ENCODE measurements at regions not wholly inside any gene's neighbourhood (a gene's known extent, or its start where the extent isn't known, plus 50 kb on each side); places are given as distances from the start of the nearest gene placed in this dataset.

DNA sequence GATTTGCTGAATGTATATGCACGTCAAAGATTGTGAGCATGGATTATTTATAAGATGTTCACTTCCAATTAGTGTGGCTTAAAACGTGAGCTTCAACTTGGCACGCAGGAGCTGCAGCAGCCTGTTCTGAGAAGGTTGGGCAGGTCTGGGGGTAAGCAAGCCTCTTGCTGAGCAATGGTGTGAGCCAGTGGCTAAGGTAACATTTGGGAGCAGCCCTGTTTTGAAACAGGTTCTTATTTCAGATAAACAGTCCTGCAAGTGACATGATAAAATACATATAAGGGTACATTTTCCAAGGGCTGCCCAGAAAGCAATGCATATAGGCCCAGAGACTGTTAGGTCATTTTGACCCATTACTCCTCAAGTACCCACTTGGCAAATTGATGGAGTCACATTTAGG lies 415.3 kb downstream of the ZNF521 start:
- intact Hi-C loops (cut with micrococcal nuclease) = no loop called here
- H3K27ac Mint-ChIP-seq = no peak overlapping the region
- H3K27me3 Mint-ChIP-seq = no peaks in the 10 kb centered on the region
- no peak for DNase-seq
- H3K4me3 Mint-ChIP-seq = no peak overlapping the region
- ChIA-PET POLR2A (no interaction called here), CTCF (no interaction called here)
- H3K36me3 Mint-ChIP-seq (ENCODE audit: low read depth) = no peaks in the 10 kb centered on the region
- peaks cover 4% of the 10 kb centered on the region for H3K4me1 Mint-ChIP-seq
- no peak for TF ChIP-seq CTCF (IDR thresholded peaks at IDR 0.05)
- no peak for ATAC-seq (ENCODE audit: low read depth)
- H3K9me3 Mint-ChIP-seq = no peaks in the 10 kb centered on the region

DNA sequence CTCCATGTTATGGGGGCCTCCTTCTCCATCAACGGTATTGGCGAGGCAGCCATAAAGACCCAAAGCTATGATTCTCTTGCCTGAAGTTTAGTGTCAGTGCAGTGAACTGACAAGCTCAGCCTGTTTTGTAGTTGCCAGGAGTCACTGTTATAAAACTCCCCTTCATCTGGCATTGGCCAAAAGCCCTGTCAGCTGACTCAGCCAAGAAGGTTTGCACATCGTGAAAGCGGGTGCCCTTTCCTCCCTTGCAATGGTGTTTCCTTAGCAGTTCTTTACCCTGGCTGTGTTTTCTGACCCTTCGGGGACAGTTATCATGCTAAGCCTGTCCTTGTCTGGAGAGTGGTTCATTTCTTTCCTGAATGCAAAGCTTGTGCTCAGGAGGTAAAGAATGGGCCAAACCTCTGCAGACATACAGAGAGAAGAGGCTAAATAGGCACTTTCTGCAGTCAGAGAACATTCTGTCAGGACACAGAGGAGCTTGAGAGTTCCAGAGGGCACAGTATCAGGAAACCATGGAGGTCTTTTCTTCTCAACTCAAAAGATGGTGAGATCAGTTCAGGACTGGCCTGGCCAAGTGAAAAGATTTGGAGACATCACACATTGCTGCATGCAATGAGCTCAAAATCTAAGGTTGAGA lies 414.2 kb downstream of the ZNF521 start:
- Mint-ChIP-seq H3K27me3 (no peaks in the 10 kb centered on the region), H3K36me3 (ENCODE audit: low read depth) (no peaks in the 10 kb centered on the region), H3K9me3 (no peaks in the 10 kb centered on the region), H3K4me3 (no peak overlapping the region), H3K27ac (no peak overlapping the region), H3K4me1 (peaks cover 3% of the 10 kb centered on the region)
- ATAC-seq (ENCODE audit: low read depth) = no peak
- CTCF ChIA-PET = no interaction called here
- DNase-seq = no peak
- intact Hi-C loops (cut with micrococcal nuclease) = no loop called here
- TF ChIP-seq CTCF (IDR thresholded peaks at IDR 0.05) = no peak
- POLR2A ChIA-PET = interaction anchor here (0.6 kb wide), 1 partner anchor 16 kb away, joined by 3 read pairs; no protein-coding TSS in a partner anchor

- no peak for TF ChIP-seq CTCF (IDR thresholded peaks at IDR 0.05)
- CTCF ChIA-PET = no interaction called here
- Mint-ChIP-seq H3K4me1 (no peaks in the 10 kb centered on the region), H3K27me3 (peaks cover 1% of the 10 kb centered on the region), H3K36me3 (ENCODE audit: low read depth) (no peaks in the 10 kb centered on the region), H3K27ac (no peak overlapping the region), H3K4me3 (no peak overlapping the region), H3K9me3 (no peaks in the 10 kb centered on the region)
- intact Hi-C loops (cut with micrococcal nuclease) = no loop called here
- POLR2A ChIA-PET = no interaction called here
- DNase-seq = no peak
- ATAC-seq (ENCODE audit: low read depth) = no peak
These were observed 411.6 kb downstream of the ZNF521 start for GRCh38 chr18:24940416-24940815.

DNA sequence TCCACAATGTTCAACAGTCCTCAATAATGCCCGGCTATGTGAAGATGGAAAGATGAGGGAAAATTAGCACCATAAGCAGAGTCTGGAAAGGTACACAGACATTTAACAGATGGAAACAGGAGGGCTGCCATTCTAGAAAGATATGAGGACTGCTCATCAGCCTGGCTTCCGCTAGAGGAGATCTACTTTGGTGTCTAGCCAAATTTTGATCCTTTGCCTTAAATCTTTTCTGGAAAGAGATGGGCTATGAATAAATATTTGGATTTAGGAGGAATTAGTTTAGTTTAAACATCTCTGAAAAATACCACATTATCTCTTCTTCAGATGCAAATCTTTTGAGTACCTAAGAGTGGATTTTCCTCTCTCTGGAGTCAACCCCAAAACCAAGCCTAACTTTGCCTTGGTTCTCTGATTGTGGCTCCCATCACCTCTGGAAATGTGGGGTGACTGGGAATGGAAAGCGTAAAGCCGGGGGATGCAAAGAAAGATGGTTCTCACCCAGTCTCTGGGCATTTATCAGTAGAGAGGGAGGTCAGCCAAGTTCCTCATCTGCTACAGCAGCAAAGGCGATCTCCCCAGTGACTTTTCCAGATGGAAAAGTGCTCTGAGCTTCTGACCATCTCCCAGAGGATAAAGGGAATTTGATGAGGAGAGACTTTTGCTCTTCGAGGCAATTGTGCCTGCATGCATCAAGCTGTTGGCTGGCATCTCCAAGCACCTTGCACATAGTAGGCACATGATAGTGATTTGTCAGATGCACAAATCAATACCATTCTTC lies 410.6 kb downstream of the ZNF521 start:
- no peaks in the 10 kb centered on the region for H3K4me1 Mint-ChIP-seq
- ChIA-PET CTCF (no interaction called here), POLR2A (no interaction called here)
- H3K4me3 Mint-ChIP-seq = no peak overlapping the region
- ATAC-seq (ENCODE audit: low read depth) (no peak), DNase-seq (no peak)
- intact Hi-C loops (cut with micrococcal nuclease) = no loop called here
- H3K36me3 Mint-ChIP-seq (ENCODE audit: low read depth) = no peaks in the 10 kb centered on the region
- no peak for TF ChIP-seq CTCF (IDR thresholded peaks at IDR 0.05)
- H3K27me3 Mint-ChIP-seq = peaks cover 1% of the 10 kb centered on the region
- H3K27ac Mint-ChIP-seq = no peak overlapping the region
- H3K9me3 Mint-ChIP-seq = no peaks in the 10 kb centered on the region

DNA sequence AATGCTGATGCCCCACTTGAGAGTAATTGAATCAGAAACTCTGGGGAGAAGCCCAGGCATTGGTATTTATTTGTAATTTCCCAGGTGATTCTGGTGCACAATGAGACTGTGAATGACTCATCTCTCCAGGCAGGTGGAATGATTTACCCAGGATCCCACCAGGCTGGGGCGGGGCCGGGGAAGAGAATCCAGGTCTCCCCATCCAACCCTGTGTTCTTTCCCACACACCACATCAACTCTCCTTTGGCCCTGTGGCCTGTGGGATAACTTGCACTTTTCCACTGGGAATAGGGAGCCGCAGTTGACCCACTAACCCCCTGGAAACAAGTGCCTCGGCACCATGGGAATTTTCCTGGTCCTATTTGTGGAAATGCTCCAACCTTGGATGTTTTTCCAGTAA lies 409.8 kb downstream of the ZNF521 start:
- intact Hi-C loops (cut with micrococcal nuclease) = no loop called here
- no peaks in the 10 kb centered on the region for H3K4me1 Mint-ChIP-seq
- ATAC-seq (ENCODE audit: low read depth) = no peak
- ChIA-PET POLR2A (no interaction called here), CTCF (no interaction called here)
- H3K27me3 Mint-ChIP-seq = peaks cover 1% of the 10 kb centered on the region
- no peak overlapping the region for H3K4me3 Mint-ChIP-seq
- no peak for TF ChIP-seq CTCF (IDR thresholded peaks at IDR 0.05)
- H3K27ac Mint-ChIP-seq = no peak overlapping the region
- no peaks in the 10 kb centered on the region for H3K36me3 Mint-ChIP-seq (ENCODE audit: low read depth)
- no peak for DNase-seq
- H3K9me3 Mint-ChIP-seq = no peaks in the 10 kb centered on the region

All from activated B cell treated with CpG ODN at 0.5 μM for 24 hours (primary cell).